A673 (cell line): ENCODE measurements at regions not wholly inside any gene's neighbourhood (a gene's known extent, or its start where the extent isn't known, plus 50 kb on each side); places are given as distances from the start of the nearest gene placed in this dataset.

Source experiments
- BruUV-seq: library from RNA; stranded (reverse); fragments of 400-500 nt; replicated peaks from 2 replicates; lab custom pipeline; 2021; lab: Mats Ljungman, UMichigan
- CTCF ChIA-PET: fragments of 300-600 bp; sonication (Branson Sonifier 250); formaldehyde crosslinking; loops from one replicate; lab custom pipeline; 2022; ENCODE audit warnings: antibody characterized with exemption; lab: Charles Lee
- POLR2A ChIA-PET: fragments of 300-600 bp; sonication (Branson Sonifier 250); formaldehyde crosslinking; loops from one replicate; lab custom pipeline; 2022; ENCODE audit warnings: antibody characterized with exemption; ENCODE audit not compliant: low non-redundant PET; lab: Charles Lee
- DNase-seq: peaks from one replicate; pipeline ENCODE4 v3.0.0-alpha.2; 2015; ENCODE audit warnings: low spot score
- H3K27ac ChIP-seq: fragments of 200-600 bp; sonication (generic); 2 replicates; pipeline ENCODE4 v1.5.1; 2016; ENCODE audit warnings: mixed run types, low read depth, mild to moderate bottlenecking, mixed read lengths, antibody characterized with exemption, low read length; ENCODE audit not compliant: poor library complexity, severe bottlenecking
- H3K27me3 ChIP-seq: fragments of 200-600 bp; sonication (generic); replicated peaks from 2 replicates; pipeline ENCODE4 v1.6.1; 2017; ENCODE audit warnings: mixed run types, low read depth, mild to moderate bottlenecking, mixed read lengths, antibody characterized with exemption, low read length; ENCODE audit not compliant: insufficient read depth, poor library complexity
- H3K36me3 ChIP-seq: fragments of 200-600 bp; sonication (generic); 2 replicates; pipeline ENCODE4 v1.6.1; 2016; ENCODE audit warnings: mixed run types, mild to moderate bottlenecking, mixed read lengths, antibody characterized with exemption, low read length; ENCODE audit not compliant: insufficient read depth, poor library complexity, severe bottlenecking
- H3K4me1 ChIP-seq: fragments of 200-600 bp; sonication (generic); 2 replicates; pipeline ENCODE4 v1.6.1; 2017; ENCODE audit warnings: mixed run types, mild to moderate bottlenecking, mixed read lengths, antibody characterized with exemption, low read length; ENCODE audit not compliant: insufficient read depth, poor library complexity, severe bottlenecking
- H3K4me3 ChIP-seq: fragments of 200-600 bp; sonication (generic); 2 replicates; pipeline ENCODE4 v1.5.1; 2016; ENCODE audit warnings: low read depth, mixed run types, mild to moderate bottlenecking, mixed read lengths, low read length; ENCODE audit not compliant: poor library complexity, severe bottlenecking
- H3K9me3 ChIP-seq: fragments of 200-600 bp; sonication (generic); 2 replicates; pipeline ENCODE4 v1.6.1; 2016; ENCODE audit warnings: mixed run types, low read depth, mild to moderate bottlenecking, mixed read lengths, antibody characterized with exemption, low read length; ENCODE audit not compliant: poor library complexity, severe bottlenecking
- EZH2 ChIP-seq: fragments of 200-600 bp; sonication (generic); IDR thresholded peaks from 2 replicates; pipeline ENCODE4 v1.6.1; 2017; ENCODE audit warnings: borderline replicate concordance, low read depth, mild to moderate bottlenecking, mixed read lengths, antibody characterized with exemption, low read length; ENCODE audit not compliant: poor library complexity, severe bottlenecking
- intact Hi-C: fragments of 100-400 bp; cut with micrococcal nuclease; formaldehyde crosslinking; loops from one replicate; pipeline ENCODE4 v1.10.0; 2022; ENCODE audit not compliant: unreplicated experiment
- TF ChIP-seq, protein P1 (sequence below): fragments of 300-800, 200-600 bp; sonication (generic); conservative IDR thresholded peaks from 2 replicates; pipeline ENCODE4 v1.5.1; 2017; ENCODE audit warnings: low read depth, mild to moderate bottlenecking, antibody characterized with exemption, low read length, moderate library complexity, mixed read lengths

DNA sequence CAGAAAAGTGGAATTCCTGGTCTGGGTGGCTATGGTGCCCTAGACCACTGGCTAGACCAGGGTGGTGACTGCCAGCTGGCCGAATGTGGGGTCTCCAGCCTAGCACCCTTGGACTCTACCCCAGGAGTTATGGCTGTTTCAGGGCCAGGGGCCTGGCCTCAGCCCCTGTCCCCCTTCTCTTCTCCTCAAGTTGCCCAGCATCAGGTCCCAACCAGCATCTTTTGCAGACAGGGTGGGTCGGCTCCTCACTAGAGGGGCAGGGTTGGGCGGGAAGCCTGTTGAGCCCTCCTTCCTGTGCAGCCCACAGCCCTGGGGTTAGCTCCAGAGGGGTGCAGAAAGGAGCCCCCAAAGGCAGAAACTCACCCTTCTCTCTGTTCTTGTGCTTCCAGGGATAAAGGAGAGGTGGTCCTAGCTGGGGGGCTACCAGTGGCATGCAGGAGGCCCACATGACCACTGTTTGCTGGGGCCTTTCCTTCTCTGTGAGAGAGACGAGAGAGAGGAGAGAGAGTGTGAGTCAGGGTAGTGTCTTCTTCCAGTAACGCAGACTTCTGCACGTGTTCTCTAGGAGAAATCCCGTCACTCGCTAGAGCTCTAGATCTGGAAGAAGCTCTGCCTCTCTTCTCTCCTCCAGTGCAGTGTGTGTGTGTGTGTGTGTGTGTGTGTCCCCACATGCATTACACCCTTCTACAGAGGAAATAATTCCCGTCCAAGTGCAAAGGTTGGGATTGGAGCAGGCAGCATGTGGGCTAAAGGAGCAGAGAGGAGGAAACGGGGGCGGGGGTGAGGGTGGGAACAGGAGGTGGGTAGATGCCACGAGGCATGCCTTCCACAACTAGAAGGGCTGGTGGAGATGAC, 209.4 kb downstream of the SEC14L1 start:
- no peak for DNase-seq
- H3K36me3 ChIP-seq: no peaks in the 10 kb centered on the region
- CTCF ChIA-PET: no interaction called here
- no peaks in the 10 kb centered on the region for H3K27me3 ChIP-seq
- TF ChIP-seq, protein P1, sequence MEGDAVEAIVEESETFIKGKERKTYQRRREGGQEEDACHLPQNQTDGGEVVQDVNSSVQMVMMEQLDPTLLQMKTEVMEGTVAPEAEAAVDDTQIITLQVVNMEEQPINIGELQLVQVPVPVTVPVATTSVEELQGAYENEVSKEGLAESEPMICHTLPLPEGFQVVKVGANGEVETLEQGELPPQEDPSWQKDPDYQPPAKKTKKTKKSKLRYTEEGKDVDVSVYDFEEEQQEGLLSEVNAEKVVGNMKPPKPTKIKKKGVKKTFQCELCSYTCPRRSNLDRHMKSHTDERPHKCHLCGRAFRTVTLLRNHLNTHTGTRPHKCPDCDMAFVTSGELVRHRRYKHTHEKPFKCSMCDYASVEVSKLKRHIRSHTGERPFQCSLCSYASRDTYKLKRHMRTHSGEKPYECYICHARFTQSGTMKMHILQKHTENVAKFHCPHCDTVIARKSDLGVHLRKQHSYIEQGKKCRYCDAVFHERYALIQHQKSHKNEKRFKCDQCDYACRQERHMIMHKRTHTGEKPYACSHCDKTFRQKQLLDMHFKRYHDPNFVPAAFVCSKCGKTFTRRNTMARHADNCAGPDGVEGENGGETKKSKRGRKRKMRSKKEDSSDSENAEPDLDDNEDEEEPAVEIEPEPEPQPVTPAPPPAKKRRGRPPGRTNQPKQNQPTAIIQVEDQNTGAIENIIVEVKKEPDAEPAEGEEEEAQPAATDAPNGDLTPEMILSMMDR: no peak
- no peak for TF ChIP-seq EZH2
- no peaks in the 10 kb centered on the region for H3K9me3 ChIP-seq
- intact Hi-C loops: no loop called here
- no peak overlapping the region for H3K4me3 ChIP-seq
- POLR2A ChIA-PET: no interaction called here
- H3K27ac ChIP-seq: no peak overlapping the region
- no TSS peak for BruUV-seq
- peaks cover 27% of the 10 kb centered on the region for H3K4me1 ChIP-seq

DNA sequence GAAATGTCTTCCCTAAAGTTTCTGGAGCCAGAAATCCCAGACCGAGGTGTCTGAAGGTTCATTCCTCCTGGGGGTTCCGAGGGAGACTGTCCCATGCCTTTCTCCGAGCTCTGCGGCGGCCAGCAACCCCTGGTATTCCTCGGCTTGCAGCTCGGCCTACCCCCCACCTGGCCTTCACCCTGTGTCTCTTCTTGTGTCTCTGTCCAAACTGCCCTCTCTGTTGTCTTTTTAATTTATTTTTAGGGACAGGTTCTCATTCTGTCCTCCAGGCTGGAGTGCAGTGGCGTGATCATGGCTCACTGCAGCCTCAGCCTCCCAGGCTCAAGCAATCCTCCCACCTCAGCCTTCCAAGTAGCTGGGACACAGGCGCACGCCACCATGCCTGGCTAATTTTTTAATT, 211.7 kb downstream of the SEC14L1 start:
- Histone ChIP-seq H3K4me1 (peaks cover 32% of the 10 kb centered on the region), H3K36me3 (no peaks in the 10 kb centered on the region), H3K9me3 (no peaks in the 10 kb centered on the region), H3K4me3 (no peak overlapping the region), H3K27ac (no peak overlapping the region), H3K27me3 (no peaks in the 10 kb centered on the region)
- intact Hi-C loops: no loop called here
- no TSS peak for BruUV-seq
- DNase-seq: no peak
- no peak for TF ChIP-seq EZH2
- TF ChIP-seq, protein P1: no peak
- ChIA-PET CTCF (no interaction called here), POLR2A (no interaction called here)

DNA sequence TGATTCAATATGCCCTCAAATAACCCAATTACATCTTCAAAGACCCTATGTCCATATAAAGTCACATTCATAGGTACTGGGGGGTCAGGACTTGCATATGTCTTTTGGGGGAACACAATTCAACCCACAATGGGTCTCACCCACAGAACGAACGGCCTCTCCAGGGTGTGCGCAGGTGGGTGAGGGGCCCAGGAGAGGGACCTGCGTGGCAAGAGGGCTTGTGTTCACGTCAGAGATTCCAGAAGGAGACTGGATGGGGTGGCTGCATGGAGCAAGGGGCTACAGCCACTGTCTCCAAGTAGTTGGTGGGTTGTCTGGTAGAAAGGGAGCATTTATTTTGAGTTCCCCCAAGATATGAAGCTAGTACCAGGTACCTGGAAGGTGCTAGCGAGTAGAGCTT, 212.2 kb downstream of the SEC14L1 start:
- CTCF ChIA-PET: no interaction called here
- no peak for TF ChIP-seq EZH2
- TF ChIP-seq, protein P1: no peak
- POLR2A ChIA-PET: interaction anchor here (0.7 kb wide), 1 partner anchor 22 kb away, joined by 3 read pairs; no protein-coding TSS in a partner anchor
- intact Hi-C loops: no loop called here
- H3K9me3 ChIP-seq: no peaks in the 10 kb centered on the region
- peaks cover 32% of the 10 kb centered on the region for H3K4me1 ChIP-seq
- BruUV-seq: no TSS peak
- H3K27me3 ChIP-seq: no peaks in the 10 kb centered on the region
- no peak overlapping the region for H3K27ac ChIP-seq
- no peak for DNase-seq
- H3K36me3 ChIP-seq: no peaks in the 10 kb centered on the region
- no peak overlapping the region for H3K4me3 ChIP-seq
